ENCODE measurements at regions not wholly inside any gene's neighbourhood (a gene's known extent, or its start where the extent isn't known, plus 50 kb on each side); places are given as distances from the start of the nearest gene placed in this dataset.
"Not testable (repeated sequence)": the region's sequence is repeated elsewhere in the genome, so short reads cannot be mapped to it uniquely, and the experiment has no call there.

- no peak for ATAC-seq
- H3K4me3 ChIP-seq: no peak overlapping the region
- intact Hi-C loops (cut with DNase I, micrococcal nuclease): no loop called here
- no peaks in the 10 kb centered on the region for H3K36me3 ChIP-seq (ENCODE audit: low read depth)
- peaks cover 51% of the 10 kb centered on the region for H3K9me3 ChIP-seq
- no peaks in the 10 kb centered on the region for H3K4me1 ChIP-seq (ENCODE audit: low read depth)
- no peak for TF ChIP-seq CTCF (IDR thresholded peaks at IDR 0.05)
- DNase-seq: no peak
These were observed 106.7 kb upstream of the CCT8L2 start for GRCh38 chr22:16699326-16699725.

- H3K4me1 ChIP-seq (ENCODE audit: low read depth); intact Hi-C loops (cut with DNase I, micrococcal nuclease); H3K36me3 ChIP-seq (ENCODE audit: low read depth); H3K4me3 ChIP-seq; DNase-seq; ATAC-seq: not testable (repeated sequence)
- peaks cover 44% of the 10 kb centered on the region for H3K9me3 ChIP-seq
These were observed 105.0 kb upstream of the CCT8L2 start for GRCh38 chr22:16697492-16698044.

- peaks cover 45% of the 10 kb centered on the region for H3K9me3 ChIP-seq
- H3K36me3 ChIP-seq (ENCODE audit: low read depth); H3K4me3 ChIP-seq; H3K4me1 ChIP-seq (ENCODE audit: low read depth); DNase-seq; intact Hi-C loops (cut with DNase I, micrococcal nuclease); ATAC-seq: not testable (repeated sequence)
These were observed 104.3 kb upstream of the CCT8L2 start for GRCh38 chr22:16696900-16697299.

GRCh38 chr22:16695261-16695660 is 102.7 kb upstream of the CCT8L2 start:
- Histone ChIP-seq H3K4me1 (ENCODE audit: low read depth) (no peaks in the 10 kb centered on the region), H3K36me3 (ENCODE audit: low read depth) (no peaks in the 10 kb centered on the region), H3K4me3 (no peak overlapping the region), H3K9me3 (peaks cover 46% of the 10 kb centered on the region)
- DNase-seq: no peak
- no peak for ATAC-seq
- no peak for TF ChIP-seq CTCF (IDR thresholded peaks at IDR 0.05)
- intact Hi-C loops (cut with DNase I, micrococcal nuclease): no loop called here

GRCh38 chr22:16693747-16694146 is 101.1 kb upstream of the CCT8L2 start:
- DNase-seq; ATAC-seq; H3K4me1 ChIP-seq (ENCODE audit: low read depth); H3K36me3 ChIP-seq (ENCODE audit: low read depth); H3K4me3 ChIP-seq; intact Hi-C loops (cut with DNase I, micrococcal nuclease): not testable (repeated sequence)
- peaks cover 38% of the 10 kb centered on the region for H3K9me3 ChIP-seq

- H3K36me3 ChIP-seq (ENCODE audit: low read depth); H3K4me3 ChIP-seq; intact Hi-C loops (cut with DNase I, micrococcal nuclease); ATAC-seq; H3K4me1 ChIP-seq (ENCODE audit: low read depth); DNase-seq: not testable (repeated sequence)
- H3K9me3 ChIP-seq: peaks cover 26% of the 10 kb centered on the region
These were observed 96.7 kb upstream of the CCT8L2 start for GRCh38 chr22:16689358-16689757.

- intact Hi-C loops (cut with DNase I, micrococcal nuclease); H3K4me3 ChIP-seq; H3K4me1 ChIP-seq (ENCODE audit: low read depth); H3K36me3 ChIP-seq (ENCODE audit: low read depth); ATAC-seq; DNase-seq: not testable (repeated sequence)
- peaks cover 39% of the 10 kb centered on the region for H3K9me3 ChIP-seq
These were observed 88.7 kb upstream of the CCT8L2 start for GRCh38 chr22:16681290-16681689.

- H3K9me3 ChIP-seq: peaks cover 46% of the 10 kb centered on the region
- H3K4me1 ChIP-seq (ENCODE audit: low read depth); DNase-seq; intact Hi-C loops (cut with DNase I, micrococcal nuclease); H3K36me3 ChIP-seq (ENCODE audit: low read depth); ATAC-seq; H3K4me3 ChIP-seq: not testable (repeated sequence)
These were observed 87.7 kb upstream of the CCT8L2 start for GRCh38 chr22:16680209-16680899.

GRCh38 chr22:16679191-16679834 is 86.7 kb upstream of the CCT8L2 start:
- H3K36me3 ChIP-seq (ENCODE audit: low read depth); intact Hi-C loops (cut with DNase I, micrococcal nuclease); H3K4me3 ChIP-seq; ATAC-seq; DNase-seq; H3K4me1 ChIP-seq (ENCODE audit: low read depth): not testable (repeated sequence)
- peaks cover 41% of the 10 kb centered on the region for H3K9me3 ChIP-seq

GRCh38 chr22:16673433-16673832 is 80.8 kb upstream of the CCT8L2 start:
- DNase-seq; H3K4me1 ChIP-seq (ENCODE audit: low read depth); ATAC-seq; intact Hi-C loops (cut with DNase I, micrococcal nuclease); H3K4me3 ChIP-seq; H3K36me3 ChIP-seq (ENCODE audit: low read depth): not testable (repeated sequence)
- peaks cover 43% of the 10 kb centered on the region for H3K9me3 ChIP-seq

- H3K36me3 ChIP-seq (ENCODE audit: low read depth); H3K4me3 ChIP-seq; ATAC-seq; DNase-seq; intact Hi-C loops (cut with DNase I, micrococcal nuclease); H3K4me1 ChIP-seq (ENCODE audit: low read depth): not testable (repeated sequence)
- peaks cover 34% of the 10 kb centered on the region for H3K9me3 ChIP-seq
These were observed 73.0 kb upstream of the CCT8L2 start for GRCh38 chr22:16665610-16666009.

GRCh38 chr22:16662330-16662729 is 69.7 kb upstream of the CCT8L2 start:
- intact Hi-C loops (cut with DNase I, micrococcal nuclease); H3K4me1 ChIP-seq (ENCODE audit: low read depth); DNase-seq; H3K36me3 ChIP-seq (ENCODE audit: low read depth); ATAC-seq; H3K4me3 ChIP-seq: not testable (repeated sequence)
- H3K9me3 ChIP-seq: peaks cover 38% of the 10 kb centered on the region

Measured in mucosa of descending colon (tissue), 3 donors.